ENCODE measurements at regions not wholly inside any gene's neighbourhood (a gene's known extent, or its start where the extent isn't known, plus 50 kb on each side); places are given as distances from the start of the nearest gene placed in this dataset.

DNA sequence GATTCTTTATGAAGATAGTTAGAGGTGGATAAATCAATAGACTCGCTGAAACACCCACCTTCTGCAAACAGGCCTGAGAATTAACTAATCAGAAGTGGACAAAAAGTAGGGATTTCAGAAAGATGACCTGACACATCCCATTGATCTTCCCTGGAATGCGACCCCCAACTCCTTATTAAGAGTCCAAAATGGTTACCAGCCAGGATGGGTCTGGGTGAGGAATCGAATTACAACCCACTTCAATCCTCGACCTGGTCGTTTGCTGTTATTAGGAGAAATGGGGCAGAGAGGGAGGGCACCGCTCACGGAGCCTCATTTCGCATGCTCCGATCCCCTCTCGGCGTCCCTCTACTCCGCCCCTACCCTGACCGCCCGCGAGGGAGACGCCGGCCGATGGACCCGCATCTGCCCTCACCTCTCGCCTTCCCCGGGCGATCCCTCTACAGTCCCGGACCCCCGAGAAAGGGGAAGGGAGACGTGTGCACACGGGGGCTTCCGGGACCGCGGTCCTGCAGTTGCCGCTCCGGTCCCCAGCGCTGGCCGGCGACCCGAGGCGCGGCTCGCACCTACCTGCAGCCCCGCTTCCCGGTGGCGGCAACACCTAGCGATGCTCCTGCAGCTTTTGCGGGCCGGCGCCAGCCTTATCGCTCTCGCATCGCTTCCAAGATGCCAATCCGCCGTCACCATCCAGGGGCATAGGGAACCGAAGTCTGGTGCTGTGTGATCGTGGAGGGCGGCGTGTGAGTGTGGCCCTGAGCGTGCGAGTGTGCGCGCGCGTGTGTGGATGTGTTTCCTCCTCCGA lies 69.3 kb upstream of the USP15 start:
- Histone ChIP-seq H3K27me3 (ENCODE audit: control insufficient read depth, low read length) (peaks cover 33% of the 10 kb centered on the region), H4K20me1 (ENCODE audit: control insufficient read depth, insufficient read depth, low read depth, low read length) (no peaks in the 10 kb centered on the region), H3K4me3 (ENCODE audit: low read length) (no peak overlapping the region), H3F3A (ENCODE audit: control insufficient read depth, insufficient read depth) (no peaks in the 10 kb centered on the region), H3K9me3 (ENCODE audit: control insufficient read depth, insufficient read depth, low read length) (no peaks in the 10 kb centered on the region), H3K79me2 (ENCODE audit: control insufficient read depth, low read length) (no peaks in the 10 kb centered on the region), H3K4me2 (ENCODE audit: low read length) (no peak overlapping the region), H3K27ac (ENCODE audit: low read depth, low read length) (no peak overlapping the region), H3K4me1 (ENCODE audit: control insufficient read depth, low read length) (peaks cover 25% of the 10 kb centered on the region), H3K9me2 (replicated peaks; ENCODE audit: control insufficient read depth, low read length) (no peaks in the 10 kb centered on the region), H3K36me3 (ENCODE audit: control insufficient read depth, low read length) (no peaks in the 10 kb centered on the region)
- TF ChIP-seq, protein P1, sequence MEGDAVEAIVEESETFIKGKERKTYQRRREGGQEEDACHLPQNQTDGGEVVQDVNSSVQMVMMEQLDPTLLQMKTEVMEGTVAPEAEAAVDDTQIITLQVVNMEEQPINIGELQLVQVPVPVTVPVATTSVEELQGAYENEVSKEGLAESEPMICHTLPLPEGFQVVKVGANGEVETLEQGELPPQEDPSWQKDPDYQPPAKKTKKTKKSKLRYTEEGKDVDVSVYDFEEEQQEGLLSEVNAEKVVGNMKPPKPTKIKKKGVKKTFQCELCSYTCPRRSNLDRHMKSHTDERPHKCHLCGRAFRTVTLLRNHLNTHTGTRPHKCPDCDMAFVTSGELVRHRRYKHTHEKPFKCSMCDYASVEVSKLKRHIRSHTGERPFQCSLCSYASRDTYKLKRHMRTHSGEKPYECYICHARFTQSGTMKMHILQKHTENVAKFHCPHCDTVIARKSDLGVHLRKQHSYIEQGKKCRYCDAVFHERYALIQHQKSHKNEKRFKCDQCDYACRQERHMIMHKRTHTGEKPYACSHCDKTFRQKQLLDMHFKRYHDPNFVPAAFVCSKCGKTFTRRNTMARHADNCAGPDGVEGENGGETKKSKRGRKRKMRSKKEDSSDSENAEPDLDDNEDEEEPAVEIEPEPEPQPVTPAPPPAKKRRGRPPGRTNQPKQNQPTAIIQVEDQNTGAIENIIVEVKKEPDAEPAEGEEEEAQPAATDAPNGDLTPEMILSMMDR (IDR thresholded peaks at IDR 0.05; ENCODE audit: low read depth, low read length, poor library complexity, severe bottlenecking), result no peak
- TF ChIP-seq EZH2phosphoT487 (IDR thresholded peaks at IDR 0.05; ENCODE audit: borderline replicate concordance, low read length), result no peak

DNA sequence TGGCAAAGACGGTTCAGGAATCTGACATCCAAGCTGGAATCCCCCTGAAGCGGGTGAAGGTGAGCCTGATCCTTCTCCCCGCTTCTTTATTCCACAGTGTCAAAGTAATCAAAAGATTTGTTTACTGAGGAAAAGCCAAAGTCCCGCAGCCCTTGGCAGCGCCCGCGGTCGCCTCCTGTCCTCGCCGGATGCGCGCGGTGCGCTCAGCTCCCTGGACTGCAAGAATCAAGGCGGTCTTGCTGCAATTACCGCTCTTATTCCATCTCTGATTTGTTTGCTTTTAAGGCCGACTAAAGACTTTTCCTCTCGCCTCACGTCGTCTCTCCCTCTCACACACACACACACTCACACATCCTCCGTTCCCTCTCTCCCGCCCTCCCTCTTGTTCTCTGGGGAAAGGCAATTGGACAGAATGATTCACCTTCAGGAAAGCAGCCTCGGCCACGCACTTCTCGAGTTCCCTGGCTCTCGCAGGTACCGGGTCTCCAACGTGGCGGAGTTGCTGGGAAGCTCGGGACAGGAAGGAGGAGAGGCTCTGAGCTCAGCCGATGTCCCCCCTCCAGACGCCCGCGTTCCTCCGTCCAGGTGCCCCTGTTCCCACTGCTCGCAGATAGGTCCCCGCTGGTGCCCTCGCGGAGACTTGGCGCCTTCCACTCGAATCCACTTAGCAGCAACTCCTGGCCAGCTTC lies 68.6 kb upstream of the USP15 start:
- Histone ChIP-seq H3K36me3 (ENCODE audit: control insufficient read depth, low read length) (no peaks in the 10 kb centered on the region), H3K9me2 (replicated peaks; ENCODE audit: control insufficient read depth, low read length) (no peaks in the 10 kb centered on the region), H3K9me3 (ENCODE audit: control insufficient read depth, insufficient read depth, low read length) (no peaks in the 10 kb centered on the region), H4K20me1 (ENCODE audit: control insufficient read depth, insufficient read depth, low read depth, low read length) (no peaks in the 10 kb centered on the region), H3K4me1 (ENCODE audit: control insufficient read depth, low read length) (peaks cover 33% of the 10 kb centered on the region), H3K27me3 (ENCODE audit: control insufficient read depth, low read length) (peaks cover 33% of the 10 kb centered on the region), H3K4me2 (ENCODE audit: low read length) (peak overlapping the region; percentile 96), H3K27ac (ENCODE audit: low read depth, low read length) (no peak overlapping the region), H3F3A (ENCODE audit: control insufficient read depth, insufficient read depth) (no peaks in the 10 kb centered on the region), H3K79me2 (ENCODE audit: control insufficient read depth, low read length) (no peaks in the 10 kb centered on the region), H3K4me3 (ENCODE audit: low read length) (peak overlapping the region; percentile 71)
- no peak for TF ChIP-seq EZH2phosphoT487 (IDR thresholded peaks at IDR 0.05; ENCODE audit: borderline replicate concordance, low read length)
- TF ChIP-seq, protein P1 (IDR thresholded peaks at IDR 0.05; ENCODE audit: low read depth, low read length, poor library complexity, severe bottlenecking), result no peak

DNA sequence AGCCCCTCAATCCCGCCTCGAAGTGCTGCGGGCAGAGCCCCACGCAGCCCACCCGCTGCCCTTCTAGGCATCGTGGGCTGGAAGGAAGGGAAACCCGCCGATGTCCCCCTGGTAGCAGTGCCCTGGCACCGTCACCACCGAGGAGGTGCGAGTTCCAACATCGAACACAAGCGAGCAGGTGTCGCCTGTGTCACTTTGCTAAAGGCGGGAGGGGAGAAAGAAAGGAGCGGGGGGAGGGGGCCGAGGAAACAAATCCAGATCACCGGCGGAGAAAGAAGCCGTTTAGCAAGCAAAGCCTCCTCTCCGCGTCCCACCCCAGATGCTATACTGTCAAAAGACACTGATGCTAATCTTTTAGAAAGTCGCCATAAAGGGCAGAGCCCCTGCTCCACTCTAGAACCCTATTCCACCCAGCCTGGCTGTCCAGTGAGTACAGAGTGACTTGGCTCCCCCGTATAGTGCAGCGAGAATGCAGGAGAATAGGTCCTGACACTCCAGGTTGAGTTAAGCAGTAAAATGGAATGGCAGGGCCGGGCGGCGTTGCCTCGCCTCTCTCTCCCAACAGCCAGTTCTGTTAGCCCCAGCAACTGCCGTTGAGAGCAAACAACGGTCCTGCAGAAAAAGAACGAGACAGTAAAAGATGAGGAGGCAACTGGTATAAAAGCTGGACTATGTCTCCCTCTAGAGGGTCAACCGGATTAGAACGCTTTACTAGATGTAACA lies 67.9 kb upstream of the USP15 start:
- no peak for TF ChIP-seq EZH2phosphoT487 (IDR thresholded peaks at IDR 0.05; ENCODE audit: borderline replicate concordance, low read length)
- TF ChIP-seq, protein P1 (IDR thresholded peaks at IDR 0.05; ENCODE audit: low read depth, low read length, poor library complexity, severe bottlenecking), result peak; percentile 70
- Histone ChIP-seq H3K27ac (ENCODE audit: low read depth, low read length) (no peak overlapping the region), H4K20me1 (ENCODE audit: control insufficient read depth, insufficient read depth, low read depth, low read length) (no peaks in the 10 kb centered on the region), H3F3A (ENCODE audit: control insufficient read depth, insufficient read depth) (no peaks in the 10 kb centered on the region), H3K27me3 (ENCODE audit: control insufficient read depth, low read length) (peaks cover 33% of the 10 kb centered on the region), H3K4me3 (ENCODE audit: low read length) (peak overlapping the region; percentile 71), H3K79me2 (ENCODE audit: control insufficient read depth, low read length) (no peaks in the 10 kb centered on the region), H3K36me3 (ENCODE audit: control insufficient read depth, low read length) (no peaks in the 10 kb centered on the region), H3K9me2 (replicated peaks; ENCODE audit: control insufficient read depth, low read length) (no peaks in the 10 kb centered on the region), H3K4me1 (ENCODE audit: control insufficient read depth, low read length) (peaks cover 36% of the 10 kb centered on the region), H3K9me3 (ENCODE audit: control insufficient read depth, insufficient read depth, low read length) (0 out of 2 replicates have a peak, but pooled peaks cover 4% of the 10 kb centered on the region), H3K4me2 (ENCODE audit: low read length) (peak overlapping the region; percentile 96)

Measured in DOHH2 (cell line).